ENCODE measurements at regions not wholly inside any gene's neighbourhood (a gene's known extent, or its start where the extent isn't known, plus 50 kb on each side); places are given as distances from the start of the nearest gene placed in this dataset.

DNA sequence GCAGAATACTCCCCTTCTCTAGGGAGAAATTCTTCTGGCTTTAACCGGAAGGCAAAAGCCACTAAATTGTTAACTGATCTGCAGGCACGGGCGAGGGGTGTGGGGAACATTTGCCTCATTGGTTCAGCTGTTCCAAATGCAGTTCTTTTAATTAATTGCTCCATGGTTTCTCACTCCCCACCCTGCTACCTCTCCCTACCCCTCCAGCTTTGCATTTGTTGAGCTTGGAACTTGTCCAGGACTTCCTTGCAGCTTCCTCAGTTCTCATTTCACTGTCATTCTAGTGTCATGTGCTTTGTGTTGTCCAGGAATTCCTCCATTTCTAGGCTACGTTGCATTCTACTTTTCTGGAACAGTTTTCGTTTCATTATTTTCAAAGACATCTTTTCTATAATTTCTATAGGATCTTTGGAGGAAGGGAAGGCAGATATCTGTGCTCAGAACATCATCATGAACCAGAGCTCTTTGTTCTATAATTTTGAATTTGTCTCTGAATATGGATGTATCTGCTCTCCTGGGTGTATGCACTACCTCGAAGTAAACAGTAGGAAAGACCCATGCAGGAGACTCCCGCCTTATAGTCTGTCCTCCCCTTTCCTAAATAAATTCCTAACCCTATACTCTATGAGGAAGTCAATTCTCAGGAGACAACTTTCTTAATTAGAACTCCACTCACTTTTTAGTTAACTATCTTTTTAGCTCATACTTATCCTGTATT, 132.4 kb upstream of the LMO4 start:
- no peak for DNase-seq (ENCODE audit: low read depth)

DNA sequence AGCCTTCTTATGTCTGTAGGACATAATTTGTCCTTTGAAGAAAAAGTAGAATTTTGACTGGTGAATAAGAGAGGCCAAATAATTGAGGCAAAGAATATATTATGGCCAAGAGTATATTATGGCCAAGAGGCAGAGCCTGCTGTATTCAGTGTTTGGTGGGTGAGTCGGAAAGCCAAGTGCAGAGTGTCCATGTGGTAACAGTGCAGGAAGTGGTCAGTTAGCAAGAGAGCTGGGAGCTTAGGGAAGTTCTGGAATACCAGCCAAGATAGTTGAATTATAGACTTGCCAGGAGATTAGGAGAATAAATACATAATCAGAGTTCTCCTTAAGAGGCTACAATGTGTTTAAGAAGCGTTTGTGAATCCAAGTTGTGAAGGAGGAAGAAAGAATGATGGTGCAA, 131.5 kb upstream of the LMO4 start:
- peak; percentile 52 for DNase-seq (ENCODE audit: low read depth)

- DNase-seq (ENCODE audit: low read depth): no peak
Measured at GRCh38 chr1:87197641-87198040, 131.0 kb upstream of the LMO4 start.

GRCh38 chr1:87200875-87201638, 127.6 kb upstream of the LMO4 start:
- no peak for DNase-seq (ENCODE audit: low read depth)

DNA sequence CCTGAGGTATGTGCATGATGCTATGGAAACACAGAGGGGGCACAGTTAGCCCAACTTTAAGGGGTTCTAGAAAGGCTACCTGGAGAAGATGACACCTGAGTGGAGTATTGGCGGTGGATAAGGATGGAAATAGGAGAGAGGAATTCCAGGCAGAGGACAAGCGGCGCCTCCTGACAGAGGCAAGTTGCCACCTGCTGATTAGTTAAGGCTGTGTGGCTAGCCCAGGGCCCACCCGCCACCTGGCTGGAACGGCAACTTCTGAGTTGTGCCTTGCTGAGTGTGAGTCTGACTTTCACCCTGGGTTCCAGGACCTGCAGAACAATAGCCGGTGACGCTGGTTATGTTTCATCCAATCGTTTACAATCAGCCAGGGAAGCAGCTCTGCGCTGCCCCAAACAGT, 126.9 kb upstream of the LMO4 start:
- DNase-seq (ENCODE audit: low read depth): no peak

GRCh38 chr1:87202451-87202850, 126.2 kb upstream of the LMO4 start:
- no peak for DNase-seq (ENCODE audit: low read depth)

- no peak for DNase-seq (ENCODE audit: low read depth)
Measured at GRCh38 chr1:87202922-87203655, 125.6 kb upstream of the LMO4 start.

DNA sequence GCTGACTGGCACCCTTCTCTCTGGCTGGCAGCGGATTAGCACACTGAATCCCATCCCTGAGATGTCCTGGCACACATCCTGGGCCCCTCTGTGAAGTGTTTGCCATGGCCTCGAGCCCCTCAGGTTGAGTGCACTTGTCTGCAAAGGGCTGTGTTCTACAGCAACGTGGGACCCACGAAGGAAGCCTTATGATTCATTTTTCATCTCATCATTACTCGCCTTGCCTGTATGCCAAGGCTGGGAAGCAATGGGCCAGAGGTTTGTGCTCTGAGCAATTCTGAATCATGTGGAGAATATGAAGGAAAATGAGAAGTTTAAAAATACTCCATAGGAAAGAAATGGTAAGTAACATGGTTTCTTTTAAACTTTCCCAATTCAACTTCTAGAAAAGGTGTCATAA, 124.8 kb upstream of the LMO4 start:
- peak; percentile 55 for DNase-seq (ENCODE audit: low read depth)

DNA sequence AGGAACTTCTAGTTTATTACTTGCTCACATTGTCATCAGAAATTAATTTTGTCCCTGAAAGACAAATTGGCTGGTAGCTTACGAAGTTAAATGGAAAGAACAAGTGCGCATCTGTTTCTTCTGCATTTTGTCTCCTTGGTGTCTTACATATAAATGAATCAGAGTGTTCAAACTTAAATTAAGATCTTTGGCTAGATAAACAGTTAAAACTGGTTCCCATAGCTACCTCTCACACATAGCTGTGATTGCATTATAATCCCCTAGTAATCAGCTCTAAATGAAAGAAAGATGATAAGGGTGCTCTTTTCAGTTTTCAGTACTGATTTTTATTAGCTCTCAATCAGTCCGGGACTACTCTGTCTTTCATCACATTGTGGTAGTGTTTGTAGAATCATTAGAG, 124.2 kb upstream of the LMO4 start:
- DNase-seq (ENCODE audit: low read depth): no peak

DNA sequence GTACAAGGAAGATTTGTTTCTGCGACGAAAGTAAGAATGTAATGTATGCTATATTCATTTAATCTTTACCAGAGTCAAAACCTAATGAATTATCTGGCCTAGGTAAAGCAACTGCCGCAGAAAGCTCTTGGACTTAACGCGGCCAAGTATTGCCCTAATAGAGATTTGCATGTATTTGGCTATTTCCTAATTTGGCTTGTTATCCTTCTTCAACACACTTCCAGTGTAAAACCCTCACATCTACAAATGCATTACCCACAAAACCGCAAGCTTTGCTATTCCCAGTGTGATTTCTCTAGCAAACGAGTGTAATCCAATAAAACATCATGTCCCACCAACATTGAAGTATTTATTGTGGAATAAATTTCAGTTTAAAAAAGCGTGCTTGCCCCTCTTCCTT, 123.8 kb upstream of the LMO4 start:
- no peak for DNase-seq (ENCODE audit: low read depth)

DNA sequence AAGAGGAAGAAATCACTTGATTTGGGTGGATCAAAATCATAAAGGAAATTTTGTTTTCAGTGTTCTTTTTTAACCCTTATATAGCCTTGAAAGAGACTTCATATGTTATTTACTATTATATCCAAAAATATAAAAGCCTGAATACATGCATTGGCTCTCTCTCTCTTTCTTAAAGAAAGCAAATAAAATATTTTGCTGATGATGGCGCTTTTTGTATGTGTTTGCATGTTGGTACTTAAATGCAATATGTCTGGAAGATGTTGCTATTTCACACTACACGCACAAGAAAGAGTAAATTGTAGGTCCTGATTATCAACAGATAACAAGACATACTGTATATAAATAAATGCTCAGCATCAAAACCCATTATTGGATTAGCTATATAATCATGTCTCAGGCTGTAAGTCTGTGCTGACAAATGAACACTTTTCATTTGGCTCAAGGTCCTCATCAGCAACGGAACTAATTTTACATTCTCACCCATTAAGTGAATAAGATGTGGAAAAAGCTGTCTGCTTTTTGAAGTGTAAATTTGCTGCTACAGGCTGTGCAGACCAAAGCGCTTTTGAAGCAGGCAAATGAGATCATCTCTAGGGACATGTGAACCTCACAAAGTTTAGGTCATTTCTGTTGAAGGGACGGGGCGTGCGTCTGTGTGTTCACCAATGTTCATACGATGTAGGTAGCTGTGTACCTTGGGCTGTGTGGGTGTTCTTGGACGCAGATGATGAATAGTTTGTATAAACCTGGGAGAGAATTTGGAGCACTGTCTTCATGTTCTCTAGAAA, 122.4 kb upstream of the LMO4 start:
- no peak for DNase-seq (ENCODE audit: low read depth)

DNA sequence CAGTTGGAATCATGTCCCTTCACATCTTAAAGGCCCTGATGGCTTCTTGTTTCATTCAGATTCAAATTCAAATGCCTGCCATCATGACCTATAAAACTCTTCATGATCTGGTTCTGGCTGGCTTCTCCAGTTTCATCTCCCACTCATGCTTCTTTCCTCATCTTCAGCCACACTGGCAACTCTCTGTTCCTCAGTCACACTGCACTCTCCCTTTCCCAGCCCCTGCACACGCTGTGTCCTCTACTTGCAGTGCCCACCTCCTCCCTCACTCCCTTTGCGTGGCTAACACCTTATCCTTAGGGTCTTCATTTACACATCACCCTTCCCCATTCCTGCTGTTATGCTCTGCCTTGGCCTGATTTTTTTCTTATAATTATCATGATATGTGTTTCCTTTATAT, 120.6 kb upstream of the LMO4 start:
- DNase-seq (ENCODE audit: low read depth): no peak

- no peak for DNase-seq (ENCODE audit: low read depth)
Measured at GRCh38 chr1:87208931-87209330, 119.7 kb upstream of the LMO4 start.

- no peak for DNase-seq (ENCODE audit: low read depth)
Measured at GRCh38 chr1:87210151-87210550, 118.5 kb upstream of the LMO4 start.

DNA sequence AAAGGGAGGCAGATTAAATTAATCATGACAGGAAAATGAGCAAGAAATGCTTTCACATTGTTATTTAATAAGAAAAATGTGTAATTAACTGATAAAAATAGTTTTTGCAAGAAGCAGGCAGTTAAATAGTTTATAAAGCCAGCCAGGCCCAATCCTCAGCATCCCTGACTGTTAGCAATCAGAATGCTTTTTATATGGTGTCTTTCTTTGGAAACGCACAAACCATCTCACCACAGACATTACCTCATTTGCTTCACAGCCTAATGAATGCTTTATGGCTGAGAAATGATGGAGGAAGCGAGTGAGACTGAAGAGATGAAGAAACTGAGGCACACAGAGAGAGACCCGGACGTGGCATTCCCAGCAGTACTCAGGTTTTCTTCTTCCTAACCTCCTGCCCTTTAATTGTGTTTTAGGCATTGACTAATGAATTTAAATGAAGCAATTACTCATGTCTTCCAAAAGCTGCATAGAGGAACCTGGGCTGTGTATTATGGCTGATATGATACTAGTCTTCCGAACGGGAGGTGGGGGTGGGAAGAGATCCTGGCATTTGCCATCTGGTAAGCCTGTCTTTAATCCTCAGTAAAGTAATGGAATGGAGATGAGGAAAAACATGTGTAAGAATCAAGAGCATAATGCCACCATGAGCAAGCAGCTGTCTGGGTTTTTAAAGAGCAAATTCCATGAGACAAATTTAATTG, 116.1 kb upstream of the LMO4 start:
- DNase-seq (ENCODE audit: low read depth): peak; percentile 56

- no peak for DNase-seq (ENCODE audit: low read depth)
Measured at GRCh38 chr1:87213135-87213515, 115.6 kb upstream of the LMO4 start.

- DNase-seq (ENCODE audit: low read depth): no peak
Measured at GRCh38 chr1:87215592-87215991, 113.1 kb upstream of the LMO4 start.

- DNase-seq (ENCODE audit: low read depth): no peak
Measured at GRCh38 chr1:87218618-87219017, 110.1 kb upstream of the LMO4 start.

- DNase-seq (ENCODE audit: low read depth): no peak
Measured at GRCh38 chr1:87219141-87219540, 109.5 kb upstream of the LMO4 start.

GRCh38 chr1:87219626-87220025, 109.1 kb upstream of the LMO4 start:
- DNase-seq (ENCODE audit: low read depth): no peak

DNA sequence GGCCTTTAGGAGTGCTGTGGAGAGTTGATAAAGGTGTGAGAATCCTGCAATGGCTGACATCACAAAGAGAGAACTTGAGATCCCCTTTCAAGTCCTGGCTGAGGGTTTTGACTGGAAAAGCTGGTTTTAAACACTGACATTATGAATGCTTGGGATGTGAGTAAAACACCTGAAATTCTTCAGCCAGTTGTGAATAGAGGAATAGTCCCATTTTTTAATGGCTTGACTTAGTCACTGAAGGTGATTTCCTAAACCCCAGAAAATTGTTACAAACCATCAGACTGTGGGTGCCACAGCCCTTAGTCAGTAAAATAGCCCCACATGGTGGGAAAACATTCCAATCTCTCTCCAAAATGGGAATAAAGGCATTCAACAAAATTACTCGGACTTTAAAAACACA, 107.7 kb upstream of the LMO4 start:
- DNase-seq (ENCODE audit: low read depth): peak; percentile 38

GRCh38 chr1:87224201-87224600, 104.5 kb upstream of the LMO4 start:
- peak; percentile 97 for DNase-seq (ENCODE audit: low read depth)
